ENCODE measurements at regions not wholly inside any gene's neighbourhood (a gene's known extent, or its start where the extent isn't known, plus 50 kb on each side); places are given as distances from the start of the nearest gene placed in this dataset.
"Not testable (repeated sequence)": the region's sequence is repeated elsewhere in the genome, so short reads cannot be mapped to it uniquely, and the experiment has no call there.

- H3K79me1 ChIP-seq (ENCODE audit: low read depth, low read length); H3K27me3 ChIP-seq (ENCODE audit: control insufficient read depth in 3 of 3, insufficient read depth in 3 of 3, low read depth in 1 of 3, low read length in 3 of 3); H2AK5ac ChIP-seq (ENCODE audit: low read depth, low read length); H2BK15ac ChIP-seq (ENCODE audit: low read length); H3K4ac ChIP-seq (ENCODE audit: low read length); H3K27ac ChIP-seq (replicated peaks; ENCODE audit: low read length); DNase-seq (ENCODE audit: low spot score); H3K36me3 ChIP-seq (replicated peaks in 1 of 2; ENCODE audit: control insufficient read depth in 2 of 2, insufficient read depth in 2 of 2, low read length in 2 of 2); H3K23ac ChIP-seq (ENCODE audit: low read depth, low read length, poor library complexity); H4K91ac ChIP-seq (ENCODE audit: low read depth, low read length, poor library complexity); H3K14ac ChIP-seq (ENCODE audit: low read length); H3K9ac ChIP-seq (ENCODE audit: low read depth, low read length, poor library complexity); H3K4me3 ChIP-seq (ENCODE audit: low read length in 2 of 2); H3K18ac ChIP-seq (ENCODE audit: low read length); H3K4me2 ChIP-seq (ENCODE audit: insufficient read depth, low read length, poor library complexity, severe bottlenecking); H2AFZ ChIP-seq (ENCODE audit: low read length); H2BK5ac ChIP-seq (ENCODE audit: low read length); H4K8ac ChIP-seq (ENCODE audit: low read depth, low read length); H2BK12ac ChIP-seq (ENCODE audit: low read length); H2BK120ac ChIP-seq (ENCODE audit: low read depth, low read length); H3K4me1 ChIP-seq (ENCODE audit: control insufficient read depth in 2 of 2, insufficient read depth in 1 of 2, low read depth in 1 of 2, low read length in 2 of 2); H3K9me3 ChIP-seq (replicated peaks in 1 of 2; ENCODE audit: control insufficient read depth in 2 of 2, insufficient read depth in 1 of 2, low read depth in 1 of 2, low read length in 2 of 2): not testable (repeated sequence)
- WGBS, 2 donors (ENCODE audit: extremely low coverage in 2 of 2, insufficient read length in 2 of 2, insufficient replicate concordance in 1 of 2) = no CpG with 5 or more reads among the region's 7 CpGs
Measured at GRCh38 chr3:27599741-27600140, 115.6 kb upstream of the SLC4A7 start.

- H4K8ac ChIP-seq (ENCODE audit: low read depth, low read length) = no peak overlapping the region
- H3K27me3 ChIP-seq (ENCODE audit: control insufficient read depth in 3 of 3, insufficient read depth in 3 of 3, low read depth in 1 of 3, low read length in 3 of 3) = no peaks in the 10 kb centered on the region
- no CpG with 5 or more reads among the region's 1 CpG for WGBS, 2 donors (ENCODE audit: extremely low coverage in 2 of 2, insufficient read length in 2 of 2, insufficient replicate concordance in 1 of 2)
- H3K9ac ChIP-seq (ENCODE audit: low read depth, low read length, poor library complexity) = no peak overlapping the region
- no peak overlapping the region for H2BK120ac ChIP-seq (ENCODE audit: low read depth, low read length)
- H3K4me1 ChIP-seq (ENCODE audit: control insufficient read depth in 2 of 2, insufficient read depth in 1 of 2, low read depth in 1 of 2, low read length in 2 of 2) = no peaks in the 10 kb centered on the region
- no peak overlapping the region for H3K23ac ChIP-seq (ENCODE audit: low read depth, low read length, poor library complexity)
- no peaks in the 10 kb centered on the region for H3K9me3 ChIP-seq (replicated peaks in 1 of 2; ENCODE audit: control insufficient read depth in 2 of 2, insufficient read depth in 1 of 2, low read depth in 1 of 2, low read length in 2 of 2)
- H3K4me2 ChIP-seq (ENCODE audit: insufficient read depth, low read length, poor library complexity, severe bottlenecking) = no peak overlapping the region
- no peak overlapping the region for H3K27ac ChIP-seq (replicated peaks; ENCODE audit: low read length)
- no peak for DNase-seq (ENCODE audit: low spot score)
- H2BK12ac ChIP-seq (ENCODE audit: low read length) = no peak overlapping the region
- H3K4ac ChIP-seq (ENCODE audit: low read length) = no peak overlapping the region
- no peak overlapping the region for H2BK5ac ChIP-seq (ENCODE audit: low read length)
- H3K36me3 ChIP-seq (replicated peaks in 1 of 2; ENCODE audit: control insufficient read depth in 2 of 2, insufficient read depth in 2 of 2, low read length in 2 of 2) = no peaks in the 10 kb centered on the region
- H3K79me1 ChIP-seq (ENCODE audit: low read depth, low read length) = no peaks in the 10 kb centered on the region
- no peak overlapping the region for H2BK15ac ChIP-seq (ENCODE audit: low read length)
- no peak overlapping the region for H2AK5ac ChIP-seq (ENCODE audit: low read depth, low read length)
- H3K4me3 ChIP-seq (ENCODE audit: low read length in 2 of 2) = no peak overlapping the region
- no peak overlapping the region for H2AFZ ChIP-seq (ENCODE audit: low read length)
- H4K91ac ChIP-seq (ENCODE audit: low read depth, low read length, poor library complexity) = no peak overlapping the region
- no peak overlapping the region for H3K18ac ChIP-seq (ENCODE audit: low read length)
- no peak overlapping the region for H3K14ac ChIP-seq (ENCODE audit: low read length)
Measured at GRCh38 chr3:27596921-27597320, 112.7 kb upstream of the SLC4A7 start.

GRCh38 chr3:27596334-27596841 lies 112.2 kb upstream of the SLC4A7 start:
- Histone ChIP-seq H3K18ac (ENCODE audit: low read length) (no peak overlapping the region), H2BK5ac (ENCODE audit: low read length) (no peak overlapping the region), H3K9me3 (replicated peaks in 1 of 2; ENCODE audit: control insufficient read depth in 2 of 2, insufficient read depth in 1 of 2, low read depth in 1 of 2, low read length in 2 of 2) (no peaks in the 10 kb centered on the region), H3K23ac (ENCODE audit: low read depth, low read length, poor library complexity) (no peak overlapping the region), H3K4me3 (ENCODE audit: low read length in 2 of 2) (no peak overlapping the region), H2AK5ac (ENCODE audit: low read depth, low read length) (no peak overlapping the region), H2BK120ac (ENCODE audit: low read depth, low read length) (no peak overlapping the region), H3K4ac (ENCODE audit: low read length) (no peak overlapping the region), H3K9ac (ENCODE audit: low read depth, low read length, poor library complexity) (no peak overlapping the region), H2BK15ac (ENCODE audit: low read length) (no peak overlapping the region), H3K79me1 (ENCODE audit: low read depth, low read length) (no peaks in the 10 kb centered on the region), H2AFZ (ENCODE audit: low read length) (no peak overlapping the region), H4K91ac (ENCODE audit: low read depth, low read length, poor library complexity) (no peak overlapping the region), H3K4me2 (ENCODE audit: insufficient read depth, low read length, poor library complexity, severe bottlenecking) (no peak overlapping the region), H3K4me1 (ENCODE audit: control insufficient read depth in 2 of 2, insufficient read depth in 1 of 2, low read depth in 1 of 2, low read length in 2 of 2) (peaks cover 0 to 3% of the 10 kb centered on the region in 2 donors), H3K36me3 (replicated peaks in 1 of 2; ENCODE audit: control insufficient read depth in 2 of 2, insufficient read depth in 2 of 2, low read length in 2 of 2) (no peaks in the 10 kb centered on the region), H3K27ac (replicated peaks; ENCODE audit: low read length) (no peak overlapping the region), H4K8ac (ENCODE audit: low read depth, low read length) (no peak overlapping the region), H3K27me3 (ENCODE audit: control insufficient read depth in 3 of 3, insufficient read depth in 3 of 3, low read depth in 1 of 3, low read length in 3 of 3) (no peaks in the 10 kb centered on the region), H3K14ac (ENCODE audit: low read length) (no peak overlapping the region), H2BK12ac (ENCODE audit: low read length) (no peak overlapping the region)
- no peak for DNase-seq (ENCODE audit: low spot score)
- no CpG with 5 or more reads among the region's 3 CpGs for WGBS, 2 donors (ENCODE audit: extremely low coverage in 2 of 2, insufficient read length in 2 of 2, insufficient replicate concordance in 1 of 2)

- Histone ChIP-seq H3K14ac (ENCODE audit: low read length) (no peak overlapping the region), H2BK12ac (ENCODE audit: low read length) (no peak overlapping the region), H2BK120ac (ENCODE audit: low read depth, low read length) (no peak overlapping the region), H4K8ac (ENCODE audit: low read depth, low read length) (no peak overlapping the region), H3K4me3 (ENCODE audit: low read length in 2 of 2) (no peak overlapping the region), H3K9me3 (replicated peaks in 1 of 2; ENCODE audit: control insufficient read depth in 2 of 2, insufficient read depth in 1 of 2, low read depth in 1 of 2, low read length in 2 of 2) (no peaks in the 10 kb centered on the region), H3K18ac (ENCODE audit: low read length) (no peak overlapping the region), H3K4me1 (ENCODE audit: control insufficient read depth in 2 of 2, insufficient read depth in 1 of 2, low read depth in 1 of 2, low read length in 2 of 2) (peaks cover 0 to 5% of the 10 kb centered on the region in 2 donors), H3K4ac (ENCODE audit: low read length) (no peak overlapping the region), H3K27me3 (ENCODE audit: control insufficient read depth in 3 of 3, insufficient read depth in 3 of 3, low read depth in 1 of 3, low read length in 3 of 3) (no peaks in the 10 kb centered on the region), H3K36me3 (replicated peaks in 1 of 2; ENCODE audit: control insufficient read depth in 2 of 2, insufficient read depth in 2 of 2, low read length in 2 of 2) (no peaks in the 10 kb centered on the region), H2AFZ (ENCODE audit: low read length) (no peak overlapping the region), H3K9ac (ENCODE audit: low read depth, low read length, poor library complexity) (no peak overlapping the region), H4K91ac (ENCODE audit: low read depth, low read length, poor library complexity) (no peak overlapping the region), H3K4me2 (ENCODE audit: insufficient read depth, low read length, poor library complexity, severe bottlenecking) (no peak overlapping the region), H2BK5ac (ENCODE audit: low read length) (no peak overlapping the region), H3K27ac (replicated peaks; ENCODE audit: low read length) (no peak overlapping the region), H3K23ac (ENCODE audit: low read depth, low read length, poor library complexity) (no peak overlapping the region), H2BK15ac (ENCODE audit: low read length) (no peak overlapping the region), H3K79me1 (ENCODE audit: low read depth, low read length) (no peaks in the 10 kb centered on the region), H2AK5ac (ENCODE audit: low read depth, low read length) (no peak overlapping the region)
- no CpG with 5 or more reads among the region's 1 CpG for WGBS, 2 donors (ENCODE audit: extremely low coverage in 2 of 2, insufficient read length in 2 of 2, insufficient replicate concordance in 1 of 2)
- no peak for DNase-seq (ENCODE audit: low spot score)
Measured at GRCh38 chr3:27594096-27594690, 110.0 kb upstream of the SLC4A7 start.

All from neuronal stem cell (in vitro differentiated cells).